ENCODE measurements at regions not wholly inside any gene's neighbourhood (a gene's known extent, or its start where the extent isn't known, plus 50 kb on each side); places are given as distances from the start of the nearest gene placed in this dataset.

DNA sequence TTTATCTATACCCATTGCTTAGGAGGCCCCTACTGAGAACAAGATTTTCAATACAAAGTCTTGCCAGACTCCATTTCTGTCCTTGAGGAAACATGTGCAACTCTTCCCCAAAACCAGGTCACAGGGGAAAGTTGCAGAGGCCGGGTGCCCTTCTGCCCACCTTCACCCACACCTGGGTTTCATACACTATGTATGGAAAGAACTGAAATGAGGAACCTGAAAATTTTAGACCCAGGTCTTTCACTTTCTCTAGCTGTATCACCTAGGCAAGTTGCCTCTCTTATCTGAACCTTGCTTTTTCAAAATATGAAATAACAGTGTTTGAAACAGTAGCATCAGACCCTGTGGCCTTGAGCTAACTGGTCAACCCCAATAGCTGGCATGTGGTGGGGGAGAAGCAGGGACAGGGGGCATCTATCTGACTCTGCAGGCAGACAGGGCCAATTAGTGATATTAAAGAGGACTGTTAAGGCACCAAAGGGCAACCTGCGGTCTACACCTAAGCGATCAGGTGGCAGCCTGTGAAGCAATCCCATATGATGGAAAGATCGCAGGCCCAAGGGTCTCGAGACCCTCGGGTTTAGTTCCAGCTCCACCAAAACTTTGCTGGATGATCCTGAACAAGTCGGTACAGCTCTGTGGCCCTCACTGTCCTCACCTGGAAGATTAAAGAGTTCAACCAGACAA, 346.5 kb downstream of the BCL11B start:
- Histone ChIP-seq H3K27me3 (no peaks in the 10 kb centered on the region), H3K9me3 (peaks cover 0 to 10% (median 0%) of the 10 kb centered on the region in 4 donors), H3K36me3 (no peaks in the 10 kb centered on the region), H3K27ac (no peak overlapping the region), H3K4me1 (no peaks in the 10 kb centered on the region), H3K4me3 (no peak overlapping the region)
- no peak for DNase-seq (ENCODE audit: low spot score in 2 of 2)
- TF ChIP-seq EP300 (IDR thresholded peaks at IDR 0.05) (no peak), POLR2A (IDR thresholded peaks at IDR 0.05) (no peak)
- TF ChIP-seq, protein P1, sequence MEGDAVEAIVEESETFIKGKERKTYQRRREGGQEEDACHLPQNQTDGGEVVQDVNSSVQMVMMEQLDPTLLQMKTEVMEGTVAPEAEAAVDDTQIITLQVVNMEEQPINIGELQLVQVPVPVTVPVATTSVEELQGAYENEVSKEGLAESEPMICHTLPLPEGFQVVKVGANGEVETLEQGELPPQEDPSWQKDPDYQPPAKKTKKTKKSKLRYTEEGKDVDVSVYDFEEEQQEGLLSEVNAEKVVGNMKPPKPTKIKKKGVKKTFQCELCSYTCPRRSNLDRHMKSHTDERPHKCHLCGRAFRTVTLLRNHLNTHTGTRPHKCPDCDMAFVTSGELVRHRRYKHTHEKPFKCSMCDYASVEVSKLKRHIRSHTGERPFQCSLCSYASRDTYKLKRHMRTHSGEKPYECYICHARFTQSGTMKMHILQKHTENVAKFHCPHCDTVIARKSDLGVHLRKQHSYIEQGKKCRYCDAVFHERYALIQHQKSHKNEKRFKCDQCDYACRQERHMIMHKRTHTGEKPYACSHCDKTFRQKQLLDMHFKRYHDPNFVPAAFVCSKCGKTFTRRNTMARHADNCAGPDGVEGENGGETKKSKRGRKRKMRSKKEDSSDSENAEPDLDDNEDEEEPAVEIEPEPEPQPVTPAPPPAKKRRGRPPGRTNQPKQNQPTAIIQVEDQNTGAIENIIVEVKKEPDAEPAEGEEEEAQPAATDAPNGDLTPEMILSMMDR (IDR thresholded peaks at IDR 0.05) = no peak
- WGBS, 2 donors = 83 to 88% methylated on average over 6 to 7 of the region's 7 CpGs

DNA sequence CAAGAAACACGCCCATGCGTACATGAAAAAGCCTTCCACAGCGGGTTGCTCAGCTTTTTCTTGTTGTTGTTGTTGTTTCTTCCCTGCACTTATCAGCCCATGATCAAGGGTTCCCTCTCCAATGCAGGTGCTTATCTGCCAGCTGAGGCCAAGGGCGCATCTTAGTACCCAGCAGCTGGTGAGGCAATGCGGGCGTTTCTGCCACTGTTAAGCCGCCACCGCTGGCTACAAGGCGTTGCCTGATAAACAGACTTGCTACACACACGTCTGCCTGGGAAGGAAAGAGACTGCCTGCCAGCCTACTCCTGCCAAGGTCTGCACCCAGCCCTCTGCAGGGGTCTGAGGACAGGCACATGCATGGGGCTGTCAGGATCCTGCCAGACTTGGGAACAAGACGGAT, 345.9 kb downstream of the BCL11B start:
- H3K27ac ChIP-seq = no peak overlapping the region
- no peaks in the 10 kb centered on the region for H3K4me1 ChIP-seq
- peaks cover 0 to 10% (median 0%) of the 10 kb centered on the region in 4 donors for H3K9me3 ChIP-seq
- no peaks in the 10 kb centered on the region for H3K27me3 ChIP-seq
- no peak for TF ChIP-seq POLR2A (IDR thresholded peaks at IDR 0.05)
- TF ChIP-seq EP300 (IDR thresholded peaks at IDR 0.05) = no peak
- no peaks in the 10 kb centered on the region for H3K36me3 ChIP-seq
- no peak overlapping the region for H3K4me3 ChIP-seq
- WGBS, 2 donors = 87 to 88% methylated on average over 9 to 11 of the region's 11 CpGs
- DNase-seq (ENCODE audit: low spot score in 2 of 2) = no peak

DNA sequence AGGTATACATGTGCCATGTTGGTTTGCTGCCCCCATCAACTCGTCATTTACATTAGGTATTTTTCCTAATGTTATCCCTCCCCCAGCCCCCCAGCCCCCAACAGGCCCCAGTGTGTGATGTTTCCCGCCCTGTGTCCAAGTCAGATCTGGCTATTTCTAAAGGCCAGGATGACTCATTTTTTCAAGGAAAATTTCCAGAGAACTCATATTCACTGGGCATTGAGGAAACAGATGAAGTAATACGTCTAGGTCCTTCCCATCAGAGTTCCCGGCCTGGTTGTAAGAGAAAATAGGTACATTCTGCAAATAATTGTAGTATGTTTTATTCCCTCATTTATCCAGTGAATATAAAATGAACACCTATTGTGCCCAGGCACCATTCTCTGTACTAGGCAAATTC, 345.2 kb downstream of the BCL11B start:
- Histone ChIP-seq H3K27ac (no peak overlapping the region), H3K4me3 (no peak overlapping the region), H3K27me3 (no peaks in the 10 kb centered on the region), H3K36me3 (no peaks in the 10 kb centered on the region), H3K4me1 (no peaks in the 10 kb centered on the region), H3K9me3 (peaks cover 0 to 9% (median 0%) of the 10 kb centered on the region in 4 donors)
- 54 to 65% methylated on average over 4 of the region's 4 CpGs for WGBS, 2 donors
- no peak for DNase-seq (ENCODE audit: low spot score in 2 of 2)
- TF ChIP-seq EP300 (IDR thresholded peaks at IDR 0.05) = no peak
- TF ChIP-seq, protein P1 (IDR thresholded peaks at IDR 0.05) = no peak
- no peak for TF ChIP-seq POLR2A (IDR thresholded peaks at IDR 0.05)

DNA sequence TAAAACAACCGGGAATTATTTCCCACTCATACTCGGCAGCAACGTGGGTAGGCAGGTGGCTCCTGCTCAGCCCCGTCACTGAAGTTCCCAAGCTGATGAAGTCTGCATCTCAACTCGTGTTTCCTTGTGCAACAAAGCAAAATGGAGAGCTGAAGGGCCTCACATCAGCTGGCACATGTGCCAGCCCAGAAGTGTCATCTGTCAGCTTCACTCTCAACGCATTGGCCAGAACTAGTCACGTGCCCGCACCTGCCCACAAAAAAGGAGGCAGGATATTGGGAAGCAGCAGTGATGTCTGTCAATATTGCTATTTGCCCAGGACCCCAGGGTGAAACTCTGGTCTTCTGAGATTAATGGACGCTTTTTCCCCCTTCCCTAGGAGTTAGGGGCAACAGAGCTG, 344.0 kb downstream of the BCL11B start:
- 88 to 91% methylated on average over 9 of the region's 9 CpGs for WGBS, 2 donors
- no peak for TF ChIP-seq EP300 (IDR thresholded peaks at IDR 0.05)
- no peak for TF ChIP-seq POLR2A (IDR thresholded peaks at IDR 0.05)
- TF ChIP-seq, protein P1 (IDR thresholded peaks at IDR 0.05) = no peak
- H3K27me3 ChIP-seq = no peaks in the 10 kb centered on the region

DNA sequence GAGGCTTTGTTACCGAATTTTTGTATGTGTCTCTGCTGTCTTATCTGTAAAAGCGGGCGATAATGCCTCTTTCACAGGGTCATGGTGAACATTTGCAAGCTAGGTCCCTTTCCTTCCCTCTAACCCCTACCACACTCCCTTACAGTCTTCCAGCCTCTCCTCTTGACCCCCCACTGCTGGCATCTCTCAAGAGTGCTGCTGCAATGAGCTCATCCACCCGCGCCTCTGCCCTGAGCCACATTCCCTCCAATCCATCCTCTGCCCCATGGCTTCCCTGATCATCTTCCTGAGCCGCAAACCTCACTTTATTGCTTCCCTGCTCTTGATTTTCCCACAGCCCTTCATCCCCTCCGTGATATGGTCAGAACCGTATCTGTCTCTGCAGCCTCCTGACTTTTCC, 343.6 kb downstream of the BCL11B start:
- Histone ChIP-seq H3K4me3 (no peak overlapping the region), H3K27ac (no peak overlapping the region), H3K36me3 (no peaks in the 10 kb centered on the region), H3K9me3 (no peaks in the 10 kb centered on the region), H3K27me3 (no peaks in the 10 kb centered on the region), H3K4me1 (no peaks in the 10 kb centered on the region)
- TF ChIP-seq, protein P1 (IDR thresholded peaks at IDR 0.05) = no peak
- TF ChIP-seq POLR2A (IDR thresholded peaks at IDR 0.05) (no peak), EP300 (IDR thresholded peaks at IDR 0.05) (no peak)
- no peak for DNase-seq (ENCODE audit: low spot score in 2 of 2)
- 77 to 78% methylated on average over 8 of the region's 8 CpGs for WGBS, 2 donors

More for the DNA sequence above, 344.0 kb downstream of the BCL11B start:
- no peak overlapping the region for H3K27ac ChIP-seq
- DNase-seq (ENCODE audit: low spot score in 2 of 2) = no peak
- no peaks in the 10 kb centered on the region for H3K9me3 ChIP-seq
- no peaks in the 10 kb centered on the region for H3K4me1 ChIP-seq
- no peaks in the 10 kb centered on the region for H3K36me3 ChIP-seq
- H3K4me3 ChIP-seq = no peak overlapping the region
